ENCODE measurements at regions not wholly inside any gene's neighbourhood (a gene's known extent, or its start where the extent isn't known, plus 50 kb on each side); places are given as distances from the start of the nearest gene placed in this dataset.

DNA sequence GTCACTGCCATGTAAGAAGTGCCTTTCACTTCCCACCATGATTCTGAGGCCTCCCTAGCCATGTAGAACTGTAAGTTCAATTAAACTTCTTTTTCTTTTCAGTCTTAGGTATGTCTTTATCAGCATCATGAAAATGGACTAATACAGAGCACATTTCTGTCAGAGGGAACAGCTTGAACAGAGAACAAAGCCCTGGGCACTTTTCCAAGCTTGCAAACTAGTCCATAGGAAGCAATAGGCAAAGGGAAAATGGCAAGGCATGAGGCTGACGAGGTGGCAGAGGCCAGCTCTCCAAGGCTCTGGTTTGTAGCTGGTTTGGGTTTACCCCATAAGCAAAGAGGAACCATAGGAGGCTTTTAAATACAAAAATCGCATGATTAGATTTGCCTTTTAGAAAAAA, 185.1 kb upstream of the HDDC2 start:
- TF ChIP-seq, protein P1, sequence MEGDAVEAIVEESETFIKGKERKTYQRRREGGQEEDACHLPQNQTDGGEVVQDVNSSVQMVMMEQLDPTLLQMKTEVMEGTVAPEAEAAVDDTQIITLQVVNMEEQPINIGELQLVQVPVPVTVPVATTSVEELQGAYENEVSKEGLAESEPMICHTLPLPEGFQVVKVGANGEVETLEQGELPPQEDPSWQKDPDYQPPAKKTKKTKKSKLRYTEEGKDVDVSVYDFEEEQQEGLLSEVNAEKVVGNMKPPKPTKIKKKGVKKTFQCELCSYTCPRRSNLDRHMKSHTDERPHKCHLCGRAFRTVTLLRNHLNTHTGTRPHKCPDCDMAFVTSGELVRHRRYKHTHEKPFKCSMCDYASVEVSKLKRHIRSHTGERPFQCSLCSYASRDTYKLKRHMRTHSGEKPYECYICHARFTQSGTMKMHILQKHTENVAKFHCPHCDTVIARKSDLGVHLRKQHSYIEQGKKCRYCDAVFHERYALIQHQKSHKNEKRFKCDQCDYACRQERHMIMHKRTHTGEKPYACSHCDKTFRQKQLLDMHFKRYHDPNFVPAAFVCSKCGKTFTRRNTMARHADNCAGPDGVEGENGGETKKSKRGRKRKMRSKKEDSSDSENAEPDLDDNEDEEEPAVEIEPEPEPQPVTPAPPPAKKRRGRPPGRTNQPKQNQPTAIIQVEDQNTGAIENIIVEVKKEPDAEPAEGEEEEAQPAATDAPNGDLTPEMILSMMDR (conservative IDR thresholded peaks at IDR 0.05; ENCODE audit: low read length): no peak
- no peak for TF ChIP-seq EZH2phosphoT487 (IDR thresholded peaks at IDR 0.05; ENCODE audit: borderline replicate concordance)

Measured in Loucy (cell line).